Endodermal cell (in vitro differentiated cells): ENCODE measurements at regions not wholly inside any gene's neighbourhood (a gene's known extent, or its start where the extent isn't known, plus 50 kb on each side); places are given as distances from the start of the nearest gene placed in this dataset.

ENCODE experiments used
- DNase-seq: peaks from one replicate; pipeline ENCODE4 v3.0.0-alpha.2; 2017
- H3K27ac ChIP-seq: 2 replicates; pipeline ENCODE4 v1.5.1; 2013; ENCODE audit warnings: mild to moderate bottlenecking, low read depth, low read length, moderate library complexity
- H3K27me3 ChIP-seq: 2 replicates; pipeline ENCODE4 v1.6.1; 2013; ENCODE audit warnings: mild to moderate bottlenecking, low read length, moderate library complexity; ENCODE audit not compliant: insufficient read depth, control insufficient read depth, poor library complexity, severe bottlenecking
- H3K36me3 ChIP-seq: 2 replicates; pipeline ENCODE4 v1.7.0; 2013; ENCODE audit warnings: mild to moderate bottlenecking, low read length, moderate library complexity; ENCODE audit not compliant: control insufficient read depth, insufficient read depth
- H3K4me1 ChIP-seq: one replicate; pipeline ENCODE4 v1.7.0; 2013; ENCODE audit warnings: low read length; ENCODE audit not compliant: control insufficient read depth, insufficient read depth
- H3K4me3 ChIP-seq: 2 replicates; pipeline ENCODE4 v1.5.1; 2013; ENCODE audit warnings: mild to moderate bottlenecking, low read length, moderate library complexity
- H3K9ac ChIP-seq: 2 replicates; pipeline ENCODE4 v1.6.1; 2013; ENCODE audit warnings: mild to moderate bottlenecking, low read length, moderate library complexity; ENCODE audit not compliant: poor library complexity, severe bottlenecking; ENCODE audit errors: extremely low read depth
- H3K9me3 ChIP-seq: 2 replicates; pipeline ENCODE4 v1.6.1; 2013; ENCODE audit warnings: mild to moderate bottlenecking, low read length, moderate library complexity; ENCODE audit not compliant: control insufficient read depth
- H3K27ac Mint-ChIP-seq: 2 replicates; pipeline ENCODE4 v1.8.0; 2020; ENCODE audit warnings: mixed read lengths
- H3K27me3 Mint-ChIP-seq: 2 replicates; pipeline ENCODE4 v1.8.0; 2021; ENCODE audit warnings: mild to moderate bottlenecking, mixed read lengths; ENCODE audit not compliant: insufficient read depth
- H3K36me3 Mint-ChIP-seq: 2 replicates; pipeline ENCODE4 v1.8.0; 2020; ENCODE audit warnings: low read depth, mixed read lengths
- H3K4me1 Mint-ChIP-seq: 2 replicates; pipeline ENCODE4 v1.8.0; 2020; ENCODE audit warnings: mixed read lengths
- H3K4me3 Mint-ChIP-seq: 2 replicates; pipeline ENCODE4 v1.8.0; 2020; ENCODE audit warnings: mild to moderate bottlenecking, moderate library complexity, mixed read lengths
- H3K9me3 Mint-ChIP-seq: 2 replicates; pipeline ENCODE4 v1.8.0; 2020; ENCODE audit warnings: mild to moderate bottlenecking, mixed read lengths
- WGBS, 2 experiments: methylation state at CpG; one replicate each; pipeline versions ENCODE4 v1.1.5 to v1.1.7; 2013; ENCODE audit warnings: missing lambda C conversion rate in 2 of 2, mixed read lengths in 1 of 2; ENCODE audit not compliant: insufficient coverage in 1 of 2, insufficient read length in 1 of 2; 5-methylcytosine and 5-hydroxymethylcytosine counted together
- TF ChIP-seq, protein P1 (sequence below): fragments of 200-600 bp; sonication (generic); conservative IDR thresholded peaks from 2 replicates; pipeline ENCODE4 v1.5.0; 2021; ENCODE audit warnings: antibody characterized with exemption, mild to moderate bottlenecking

DNA sequence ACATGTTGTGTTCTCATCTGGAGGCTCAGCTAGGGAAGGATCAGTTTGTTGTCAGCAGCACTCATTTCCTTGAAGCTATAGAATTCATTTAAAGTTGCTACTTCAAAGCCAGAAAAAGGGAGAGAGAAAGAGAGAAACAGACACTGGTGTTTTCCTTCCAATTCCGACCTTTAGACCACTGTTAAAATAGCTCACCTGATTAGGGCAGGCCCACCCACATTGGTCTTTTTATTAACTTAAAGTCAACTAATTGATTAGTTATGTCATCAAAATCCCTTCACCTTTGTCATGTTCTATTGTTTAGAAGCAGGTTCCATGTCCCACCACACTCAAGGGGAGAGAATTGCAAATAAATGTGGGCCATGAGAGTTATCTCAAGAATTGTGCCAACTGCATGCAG is 560.2 kb downstream of the PCDH17 start:
- H3K27ac Mint-ChIP-seq = no peak overlapping the region
- H3K4me1 ChIP-seq = peaks cover 4% of the 10 kb centered on the region
- DNase-seq = no peak
- no peaks in the 10 kb centered on the region for H3K27me3 ChIP-seq
- 75 to 100% methylated on average over 1 of the region's 1 CpG for WGBS, 2 experiments
- TF ChIP-seq, protein P1, sequence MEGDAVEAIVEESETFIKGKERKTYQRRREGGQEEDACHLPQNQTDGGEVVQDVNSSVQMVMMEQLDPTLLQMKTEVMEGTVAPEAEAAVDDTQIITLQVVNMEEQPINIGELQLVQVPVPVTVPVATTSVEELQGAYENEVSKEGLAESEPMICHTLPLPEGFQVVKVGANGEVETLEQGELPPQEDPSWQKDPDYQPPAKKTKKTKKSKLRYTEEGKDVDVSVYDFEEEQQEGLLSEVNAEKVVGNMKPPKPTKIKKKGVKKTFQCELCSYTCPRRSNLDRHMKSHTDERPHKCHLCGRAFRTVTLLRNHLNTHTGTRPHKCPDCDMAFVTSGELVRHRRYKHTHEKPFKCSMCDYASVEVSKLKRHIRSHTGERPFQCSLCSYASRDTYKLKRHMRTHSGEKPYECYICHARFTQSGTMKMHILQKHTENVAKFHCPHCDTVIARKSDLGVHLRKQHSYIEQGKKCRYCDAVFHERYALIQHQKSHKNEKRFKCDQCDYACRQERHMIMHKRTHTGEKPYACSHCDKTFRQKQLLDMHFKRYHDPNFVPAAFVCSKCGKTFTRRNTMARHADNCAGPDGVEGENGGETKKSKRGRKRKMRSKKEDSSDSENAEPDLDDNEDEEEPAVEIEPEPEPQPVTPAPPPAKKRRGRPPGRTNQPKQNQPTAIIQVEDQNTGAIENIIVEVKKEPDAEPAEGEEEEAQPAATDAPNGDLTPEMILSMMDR = no peak
- H3K9ac ChIP-seq = no peak overlapping the region
- peaks cover 4% of the 10 kb centered on the region for H3K4me1 Mint-ChIP-seq
- peaks cover 5% of the 10 kb centered on the region for H3K9me3 ChIP-seq
- no peaks in the 10 kb centered on the region for H3K27me3 Mint-ChIP-seq
- no peaks in the 10 kb centered on the region for H3K9me3 Mint-ChIP-seq
- H3K4me3 ChIP-seq = no peak overlapping the region
- H3K27ac ChIP-seq = no peak overlapping the region
- no peak overlapping the region for H3K4me3 Mint-ChIP-seq
- H3K36me3 ChIP-seq = no peaks in the 10 kb centered on the region
- no peaks in the 10 kb centered on the region for H3K36me3 Mint-ChIP-seq

DNA sequence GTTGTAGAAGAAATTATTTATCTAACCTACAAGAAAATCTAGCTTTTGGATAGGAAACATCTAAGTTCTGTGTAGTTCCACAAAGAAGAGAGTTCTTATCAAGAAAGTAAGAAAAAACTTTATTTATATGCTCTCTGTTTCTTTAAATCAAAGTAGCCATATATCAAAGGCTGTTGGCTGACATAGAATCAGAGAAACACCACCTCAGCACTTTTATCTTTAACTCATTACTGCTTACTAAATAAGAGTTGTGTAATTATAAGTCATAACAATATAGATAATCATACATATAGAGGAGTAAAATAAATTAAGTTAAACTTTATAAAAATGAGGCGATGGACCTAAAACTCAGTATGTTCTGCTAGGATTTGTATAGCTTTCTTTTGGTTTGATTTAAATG is 570.6 kb downstream of the PCDH17 start:
- 95% methylated on average over 1 of the region's 1 CpG; no CpG with 5 or more reads in 1 of the 2 experiments for WGBS, 2 experiments
- no peaks in the 10 kb centered on the region for H3K4me1 ChIP-seq
- no peak overlapping the region for H3K4me3 ChIP-seq
- H3K36me3 ChIP-seq = no peaks in the 10 kb centered on the region
- H3K9ac ChIP-seq = no peak overlapping the region
- no peaks in the 10 kb centered on the region for H3K4me1 Mint-ChIP-seq
- H3K9me3 ChIP-seq = no peaks in the 10 kb centered on the region
- H3K36me3 Mint-ChIP-seq = no peaks in the 10 kb centered on the region
- no peak for DNase-seq
- TF ChIP-seq, protein P1 = no peak
- H3K27ac Mint-ChIP-seq = no peak overlapping the region
- no peak overlapping the region for H3K4me3 Mint-ChIP-seq
- no peaks in the 10 kb centered on the region for H3K27me3 ChIP-seq
- no peaks in the 10 kb centered on the region for H3K9me3 Mint-ChIP-seq
- H3K27ac ChIP-seq = no peak overlapping the region
- no peaks in the 10 kb centered on the region for H3K27me3 Mint-ChIP-seq

DNA sequence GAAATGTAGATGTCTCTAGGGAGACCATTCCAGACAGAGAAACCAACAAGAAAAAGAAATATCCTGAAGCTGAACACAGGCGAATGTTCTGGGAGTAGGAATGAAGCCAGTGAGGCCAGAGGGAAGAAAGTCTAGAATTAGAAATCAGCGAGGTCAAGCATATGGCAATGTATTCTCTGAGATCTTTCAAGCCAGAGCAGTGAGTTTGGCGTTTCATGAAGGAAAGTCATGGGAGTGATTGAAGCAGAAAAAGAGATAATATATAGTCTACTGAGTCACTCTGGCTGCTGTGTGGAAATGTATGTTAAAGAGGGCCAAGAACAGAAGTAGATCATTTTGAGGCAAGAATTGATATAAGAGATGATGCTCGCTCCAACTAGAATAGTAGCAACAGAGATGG is 576.0 kb downstream of the PCDH17 start:
- WGBS, 2 experiments = 91 to 94% methylated on average over 4 of the region's 4 CpGs
- Histone ChIP-seq H3K27ac (no peak overlapping the region), H3K9ac (no peak overlapping the region), H3K27me3 (no peaks in the 10 kb centered on the region), H3K9me3 (no peaks in the 10 kb centered on the region), H3K4me3 (no peak overlapping the region), H3K36me3 (no peaks in the 10 kb centered on the region), H3K4me1 (no peaks in the 10 kb centered on the region)
- Mint-ChIP-seq H3K4me1 (no peaks in the 10 kb centered on the region), H3K9me3 (no peaks in the 10 kb centered on the region), H3K4me3 (no peak overlapping the region), H3K27ac (no peak overlapping the region), H3K36me3 (no peaks in the 10 kb centered on the region), H3K27me3 (no peaks in the 10 kb centered on the region)
- DNase-seq = no peak
- TF ChIP-seq, protein P1 = no peak
